NCI-H748 (cell line): ENCODE measurements at regions not wholly inside any gene's neighbourhood (a gene's known extent, or its start where the extent isn't known, plus 50 kb on each side); places are given as distances from the start of the nearest gene placed in this dataset.

Source experiments
- DNase-seq: peaks from one replicate; lab custom pipeline; 2025; ENCODE audit not compliant: unreplicated experiment; lab: John Stamatoyannopoulos, UW

GRCh38 chr9:135249711-135250110 lies 162.2 kb downstream of the OLFM1 start:
- DNase-seq: no peak

- no peak for DNase-seq
These were observed 163.9 kb downstream of the OLFM1 start for GRCh38 chr9:135251331-135251761.

- no peak for DNase-seq
These were observed 164.7 kb downstream of the OLFM1 start for GRCh38 chr9:135251996-135252760.

- no peak for DNase-seq
These were observed 165.5 kb downstream of the OLFM1 start for GRCh38 chr9:135252980-135253304.

- peak; percentile 15 for DNase-seq
These were observed 166.0 kb downstream of the OLFM1 start for GRCh38 chr9:135253305-135254004.

GRCh38 chr9:135254176-135255032 lies 166.9 kb downstream of the OLFM1 start:
- no peak for DNase-seq

- DNase-seq: no peak
These were observed 167.8 kb downstream of the OLFM1 start for GRCh38 chr9:135255033-135255840.

- DNase-seq: no peak
These were observed 168.5 kb downstream of the OLFM1 start for GRCh38 chr9:135255841-135256580.

GRCh38 chr9:135256581-135257354 lies 169.3 kb downstream of the OLFM1 start:
- DNase-seq: no peak

- no peak for DNase-seq
These were observed 171.0 kb downstream of the OLFM1 start for GRCh38 chr9:135258461-135258860.

GRCh38 chr9:135259273-135259672 lies 171.8 kb downstream of the OLFM1 start:
- no peak for DNase-seq

- no peak for DNase-seq
These were observed 173.0 kb downstream of the OLFM1 start for GRCh38 chr9:135260221-135261180.

GRCh38 chr9:135262248-135262647 lies 174.8 kb downstream of the OLFM1 start:
- DNase-seq: no peak

- no peak for DNase-seq
These were observed 176.0 kb downstream of the OLFM1 start for GRCh38 chr9:135263511-135263910.

GRCh38 chr9:135265931-135266330 lies 178.5 kb downstream of the OLFM1 start:
- DNase-seq: no peak

GRCh38 chr9:135267191-135267809 lies 179.8 kb downstream of the OLFM1 start:
- no peak for DNase-seq

GRCh38 chr9:135268031-135268430 lies 180.6 kb downstream of the OLFM1 start:
- DNase-seq: no peak

- no peak for DNase-seq
These were observed 181.5 kb downstream of the OLFM1 start for GRCh38 chr9:135268981-135269380.
